ENCODE measurements at regions not wholly inside any gene's neighbourhood (a gene's known extent, or its start where the extent isn't known, plus 50 kb on each side); places are given as distances from the start of the nearest gene placed in this dataset.

GRCh38 chr5:2903451-2904395 is 152.2 kb upstream of the IRX2 start:
- TF ChIP-seq, protein P1, sequence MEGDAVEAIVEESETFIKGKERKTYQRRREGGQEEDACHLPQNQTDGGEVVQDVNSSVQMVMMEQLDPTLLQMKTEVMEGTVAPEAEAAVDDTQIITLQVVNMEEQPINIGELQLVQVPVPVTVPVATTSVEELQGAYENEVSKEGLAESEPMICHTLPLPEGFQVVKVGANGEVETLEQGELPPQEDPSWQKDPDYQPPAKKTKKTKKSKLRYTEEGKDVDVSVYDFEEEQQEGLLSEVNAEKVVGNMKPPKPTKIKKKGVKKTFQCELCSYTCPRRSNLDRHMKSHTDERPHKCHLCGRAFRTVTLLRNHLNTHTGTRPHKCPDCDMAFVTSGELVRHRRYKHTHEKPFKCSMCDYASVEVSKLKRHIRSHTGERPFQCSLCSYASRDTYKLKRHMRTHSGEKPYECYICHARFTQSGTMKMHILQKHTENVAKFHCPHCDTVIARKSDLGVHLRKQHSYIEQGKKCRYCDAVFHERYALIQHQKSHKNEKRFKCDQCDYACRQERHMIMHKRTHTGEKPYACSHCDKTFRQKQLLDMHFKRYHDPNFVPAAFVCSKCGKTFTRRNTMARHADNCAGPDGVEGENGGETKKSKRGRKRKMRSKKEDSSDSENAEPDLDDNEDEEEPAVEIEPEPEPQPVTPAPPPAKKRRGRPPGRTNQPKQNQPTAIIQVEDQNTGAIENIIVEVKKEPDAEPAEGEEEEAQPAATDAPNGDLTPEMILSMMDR (conservative IDR thresholded peaks at IDR 0.05; ENCODE audit: low read length), result no peak
- TF ChIP-seq EZH2phosphoT487 (IDR thresholded peaks at IDR 0.05; ENCODE audit: borderline replicate concordance), result no peak

Data from Loucy (cell line).